WERI-Rb-1 (cell line): ENCODE measurements at regions not wholly inside any gene's neighbourhood (a gene's known extent, or its start where the extent isn't known, plus 50 kb on each side); places are given as distances from the start of the nearest gene placed in this dataset.

ENCODE experiments used
- DNase-seq: peaks from one replicate; pipeline ENCODE4 v3.0.0-alpha.2; 2020
- H3K27ac ChIP-seq: fragments of 250-450 bp; sonication (Bioruptor Pico); 2 replicates; pipeline ENCODE4 v1.5.1; 2020; ENCODE audit warnings: mild to moderate bottlenecking, moderate library complexity
- H3K27me3 ChIP-seq: fragments of 250-450 bp; sonication (Bioruptor Pico); 2 replicates; pipeline ENCODE4 v1.5.1; 2021; ENCODE audit warnings: mild to moderate bottlenecking, low read depth, moderate library complexity; ENCODE audit not compliant: insufficient read depth, severe bottlenecking
- H3K36me3 ChIP-seq: fragments of 250-450 bp; sonication (Bioruptor Pico); 2 replicates; pipeline ENCODE4 v1.5.1; 2020; ENCODE audit warnings: mild to moderate bottlenecking, moderate library complexity
- H3K4me3 ChIP-seq: 2 replicates; pipeline ENCODE4 v1.5.1; 2011; ENCODE audit warnings: low read depth, mild to moderate bottlenecking, control low read depth, low read length
- H3K9me3 ChIP-seq: fragments of 250-450 bp; sonication (Bioruptor Pico); 2 replicates; pipeline ENCODE4 v1.5.1; 2021; ENCODE audit warnings: mild to moderate bottlenecking, moderate library complexity; ENCODE audit not compliant: severe bottlenecking
- TF ChIP-seq, protein P1 (sequence below): IDR thresholded peaks from 2 replicates; pipeline ENCODE4 v1.5.1; 2011; ENCODE audit warnings: low read depth, mild to moderate bottlenecking, control low read depth, inconsistent platforms, low read length

- no peak for DNase-seq
- TF ChIP-seq, protein P1, sequence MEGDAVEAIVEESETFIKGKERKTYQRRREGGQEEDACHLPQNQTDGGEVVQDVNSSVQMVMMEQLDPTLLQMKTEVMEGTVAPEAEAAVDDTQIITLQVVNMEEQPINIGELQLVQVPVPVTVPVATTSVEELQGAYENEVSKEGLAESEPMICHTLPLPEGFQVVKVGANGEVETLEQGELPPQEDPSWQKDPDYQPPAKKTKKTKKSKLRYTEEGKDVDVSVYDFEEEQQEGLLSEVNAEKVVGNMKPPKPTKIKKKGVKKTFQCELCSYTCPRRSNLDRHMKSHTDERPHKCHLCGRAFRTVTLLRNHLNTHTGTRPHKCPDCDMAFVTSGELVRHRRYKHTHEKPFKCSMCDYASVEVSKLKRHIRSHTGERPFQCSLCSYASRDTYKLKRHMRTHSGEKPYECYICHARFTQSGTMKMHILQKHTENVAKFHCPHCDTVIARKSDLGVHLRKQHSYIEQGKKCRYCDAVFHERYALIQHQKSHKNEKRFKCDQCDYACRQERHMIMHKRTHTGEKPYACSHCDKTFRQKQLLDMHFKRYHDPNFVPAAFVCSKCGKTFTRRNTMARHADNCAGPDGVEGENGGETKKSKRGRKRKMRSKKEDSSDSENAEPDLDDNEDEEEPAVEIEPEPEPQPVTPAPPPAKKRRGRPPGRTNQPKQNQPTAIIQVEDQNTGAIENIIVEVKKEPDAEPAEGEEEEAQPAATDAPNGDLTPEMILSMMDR, result no peak
- Histone ChIP-seq H3K36me3 (no peaks in the 10 kb centered on the region), H3K27ac (no peak overlapping the region), H3K9me3 (no peaks in the 10 kb centered on the region), H3K4me3 (no peak overlapping the region), H3K27me3 (peaks cover 44% of the 10 kb centered on the region)
These were observed 450.7 kb downstream of the COL12A1 start for GRCh38 chr6:74755196-74755595.

DNA sequence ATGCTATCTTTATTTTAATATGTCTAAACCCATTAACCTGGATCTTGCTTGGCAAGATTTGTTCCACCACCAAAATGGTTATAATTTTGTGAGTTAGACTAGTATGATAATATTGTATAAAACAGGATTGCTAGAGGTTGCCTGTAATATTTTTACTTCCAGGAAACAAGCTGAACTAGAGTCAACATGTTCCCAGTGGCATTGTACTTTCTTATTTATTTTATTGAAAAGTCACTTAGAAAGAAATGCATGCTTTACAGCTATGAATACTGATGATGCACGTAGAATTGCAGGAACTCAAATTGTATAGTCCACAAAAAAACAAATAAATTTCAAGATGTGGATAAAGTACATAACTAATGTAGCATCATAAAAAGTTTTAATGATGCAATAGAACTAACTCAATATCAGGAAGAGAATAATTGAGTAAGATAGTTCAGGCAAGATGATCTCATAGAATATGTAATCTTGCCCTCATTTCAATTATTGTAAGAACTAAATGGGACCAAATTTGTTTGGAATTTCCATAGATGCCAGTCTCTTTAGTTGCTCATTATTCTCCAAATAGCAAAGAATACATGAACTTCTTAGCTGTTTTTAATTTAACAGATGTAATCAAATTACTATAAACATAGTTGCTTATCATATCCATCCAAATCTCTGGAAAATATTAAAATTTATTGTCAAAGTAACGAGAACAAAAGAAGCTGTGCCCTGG lies 451.8 kb downstream of the COL12A1 start:
- DNase-seq, result no peak
- H3K36me3 ChIP-seq, result no peaks in the 10 kb centered on the region
- H3K27ac ChIP-seq, result no peak overlapping the region
- TF ChIP-seq, protein P1, result no peak
- no peak overlapping the region for H3K4me3 ChIP-seq
- no peaks in the 10 kb centered on the region for H3K9me3 ChIP-seq
- H3K27me3 ChIP-seq, result peaks cover 48% of the 10 kb centered on the region

DNA sequence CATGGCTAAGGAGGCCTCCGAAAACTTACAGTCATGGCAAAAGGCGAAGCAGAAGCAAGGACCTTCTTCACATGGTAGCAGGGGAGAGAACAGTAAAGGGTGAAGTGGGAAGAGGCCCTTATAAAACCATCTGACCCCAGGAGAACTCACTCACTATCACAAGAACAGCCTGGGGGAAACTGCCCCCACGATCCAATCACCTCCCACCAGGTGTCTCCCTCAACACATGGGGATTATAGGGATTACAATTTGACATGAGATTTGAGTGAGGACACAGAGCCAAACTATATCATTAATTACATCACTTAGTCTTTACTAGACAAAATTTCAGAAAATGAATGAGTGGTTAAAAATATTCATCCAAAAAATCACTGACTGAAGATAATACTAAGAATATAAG lies 453.6 kb downstream of the COL12A1 start:
- Histone ChIP-seq H3K27me3 (peaks cover 50% of the 10 kb centered on the region), H3K4me3 (no peak overlapping the region), H3K9me3 (no peaks in the 10 kb centered on the region), H3K36me3 (no peaks in the 10 kb centered on the region), H3K27ac (no peak overlapping the region)
- TF ChIP-seq, protein P1, result no peak
- DNase-seq, result no peak

DNA sequence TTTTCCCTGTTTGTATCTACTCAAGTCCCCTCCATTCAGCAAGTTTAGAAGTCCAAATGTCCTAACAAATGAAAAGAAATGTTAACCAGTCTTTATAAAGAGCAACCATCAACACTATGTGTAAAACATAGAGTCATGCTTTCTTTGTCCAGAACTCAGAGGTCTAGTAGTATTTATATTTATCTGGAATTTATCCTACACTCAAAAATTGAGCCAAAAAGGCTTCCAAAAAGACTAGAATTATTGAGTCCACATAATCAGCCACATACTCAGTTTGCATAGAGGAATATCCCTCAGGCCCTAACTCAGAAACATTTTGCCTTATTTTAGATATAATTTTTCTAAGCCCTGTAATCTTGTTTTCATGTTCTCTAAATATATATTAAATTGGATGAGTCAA lies 455.0 kb downstream of the COL12A1 start:
- Histone ChIP-seq H3K4me3 (no peak overlapping the region), H3K36me3 (no peaks in the 10 kb centered on the region), H3K27me3 (peaks cover 38% of the 10 kb centered on the region), H3K27ac (no peak overlapping the region), H3K9me3 (no peaks in the 10 kb centered on the region)
- no peak for DNase-seq
- TF ChIP-seq, protein P1, result no peak

- H3K36me3 ChIP-seq, result no peaks in the 10 kb centered on the region
- DNase-seq, result no peak
- H3K27me3 ChIP-seq, result peaks cover 31% of the 10 kb centered on the region
- no peaks in the 10 kb centered on the region for H3K9me3 ChIP-seq
- H3K4me3 ChIP-seq, result no peak overlapping the region
- no peak overlapping the region for H3K27ac ChIP-seq
- TF ChIP-seq, protein P1, result no peak
These were observed 456.4 kb downstream of the COL12A1 start for GRCh38 chr6:74749211-74750147.
